ENCODE measurements at regions not wholly inside any gene's neighbourhood (a gene's known extent, or its start where the extent isn't known, plus 50 kb on each side); places are given as distances from the start of the nearest gene placed in this dataset.

DNA sequence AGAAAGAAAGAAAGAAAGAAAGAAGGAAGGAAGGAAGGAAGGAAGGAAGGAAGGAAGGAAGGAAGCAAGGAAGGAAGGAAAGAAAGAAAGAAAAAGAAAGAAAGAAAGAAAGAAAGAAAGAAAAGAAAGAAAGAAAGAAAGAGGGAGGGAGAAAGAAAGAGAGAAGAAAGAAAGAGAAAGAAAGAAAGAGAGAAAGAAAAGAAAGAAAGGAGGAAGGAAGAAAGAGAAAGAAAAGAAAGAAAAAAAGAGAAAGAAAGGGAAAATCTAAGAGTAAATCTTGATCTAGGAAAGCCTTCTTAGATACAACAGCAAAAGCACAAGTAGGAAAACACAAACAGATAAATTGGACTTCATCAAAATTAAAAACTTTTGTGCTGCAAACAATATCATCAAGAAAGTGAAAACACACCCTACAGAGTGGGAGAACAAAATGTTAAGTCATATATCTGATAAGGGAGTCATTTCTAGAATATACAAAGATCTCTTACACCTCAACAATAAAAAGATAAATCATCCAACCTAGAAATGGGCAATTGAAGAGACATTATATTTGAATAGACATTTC, 116.8 kb upstream of the FGF3 start:
- TF ChIP-seq CTCF (IDR thresholded peaks at IDR 0.05; ENCODE audit: insufficient read depth, low read length, poor library complexity, severe bottlenecking) (no peak), EZH2phosphoT487 (conservative IDR thresholded peaks at IDR 0.05; ENCODE audit: low read length) (no peak)
